Thymus (tissue), 11 donors: ENCODE measurements at regions not wholly inside any gene's neighbourhood (a gene's known extent, or its start where the extent isn't known, plus 50 kb on each side); places are given as distances from the start of the nearest gene placed in this dataset.
A peak's percentile ranks its signal among the peaks of the same experiment; 100 is the strongest.

Experiments used
- DNase-seq, 9 donors: peaks; one replicate each; pipeline ENCODE4 v3.0.0-alpha.2; 2013; ENCODE audit warnings: low spot score in 9 of 9, low read depth in 6 of 9, missing footprints in 1 of 9
- H3K27ac ChIP-seq, 2 donors: one replicate each; pipeline ENCODE4 v1.5.1; 2013; ENCODE audit warnings: control low read depth in 1 of 2, low read depth in 1 of 2, low read length in 1 of 2, mild to moderate bottlenecking in 1 of 2, moderate library complexity in 1 of 2
- H3K27me3 ChIP-seq, 2 donors: one replicate each; pipeline ENCODE4 v1.5.1; 2013; ENCODE audit warnings: low read length in 1 of 2; ENCODE audit not compliant: control insufficient read depth in 2 of 2, insufficient read depth in 1 of 2
- H3K36me3 ChIP-seq, 2 donors: one replicate each; pipeline ENCODE4 v1.5.1; 2013; ENCODE audit warnings: low read length in 1 of 2, mild to moderate bottlenecking in 1 of 2, moderate library complexity in 1 of 2; ENCODE audit not compliant: control insufficient read depth in 2 of 2, insufficient read depth in 2 of 2
- H3K4me1 ChIP-seq, 2 donors: one replicate each; pipeline ENCODE4 v1.5.1; 2013; ENCODE audit warnings: low read length in 2 of 2; ENCODE audit not compliant: control insufficient read depth in 2 of 2, insufficient read depth in 2 of 2
- H3K4me3 ChIP-seq, 2 donors: one replicate each; pipeline ENCODE4 v1.5.1; 2013; ENCODE audit warnings: low read length in 2 of 2, control low read depth in 1 of 2, mild to moderate bottlenecking in 1 of 2
- H3K9me3 ChIP-seq, 2 donors: one replicate each; pipeline ENCODE4 v1.5.1; 2013; ENCODE audit warnings: low read length in 1 of 2, mild to moderate bottlenecking in 1 of 2; ENCODE audit not compliant: control insufficient read depth in 2 of 2, insufficient read depth in 1 of 2
- WGBS: extraction: QIAGEN DNeasy Blood & Tissue Kit; methylation state at CpG from one replicate; pipeline ENCODE4 v1.1.7; 2013; 5-methylcytosine and 5-hydroxymethylcytosine counted together
- donor health status: healthy.

- Histone ChIP-seq H3K27ac (no peak overlapping the region), H3K36me3 (no peaks in the 10 kb centered on the region), H3K9me3 (no peaks in the 10 kb centered on the region), H3K27me3 (no peaks in the 10 kb centered on the region), H3K4me3 (no peak overlapping the region), H3K4me1 (peaks cover 0 to 18% of the 10 kb centered on the region in 2 donors)
- WGBS: 92% methylated on average over 2 of the region's 2 CpGs
- DNase-seq: no peak
These were observed 454.6 kb downstream of the LMO4 start for GRCh38 chr1:87783315-87783714.

GRCh38 chr1:87785386-87785785 is 456.7 kb downstream of the LMO4 start:
- no peak for DNase-seq
- Histone ChIP-seq H3K27me3 (no peaks in the 10 kb centered on the region), H3K27ac (no peak overlapping the region), H3K4me3 (no peak overlapping the region), H3K9me3 (no peaks in the 10 kb centered on the region), H3K36me3 (no peaks in the 10 kb centered on the region), H3K4me1 (peaks cover 0 to 18% of the 10 kb centered on the region in 2 donors)
- WGBS: 97% methylated on average over 1 of the region's 1 CpG

GRCh38 chr1:87786229-87786628 is 457.5 kb downstream of the LMO4 start:
- WGBS: 98% methylated on average over 1 of the region's 1 CpG
- Histone ChIP-seq H3K27ac (peak overlapping the region in 1 of 2 donors; percentile 38), H3K27me3 (no peaks in the 10 kb centered on the region), H3K9me3 (no peaks in the 10 kb centered on the region), H3K4me1 (peaks cover 0 to 18% of the 10 kb centered on the region in 2 donors), H3K4me3 (no peak overlapping the region), H3K36me3 (no peaks in the 10 kb centered on the region)
- DNase-seq: no peak

- peak in 8 of 9 donors; percentile 6 to 61 (median 21) for DNase-seq
- no peak overlapping the region for H3K4me3 ChIP-seq
- 94% methylated on average over 5 of the region's 5 CpGs for WGBS
- H3K9me3 ChIP-seq: no peaks in the 10 kb centered on the region
- H3K4me1 ChIP-seq: peaks cover 0 to 18% of the 10 kb centered on the region in 2 donors
- H3K36me3 ChIP-seq: no peaks in the 10 kb centered on the region
- H3K27ac ChIP-seq: peak overlapping the region in 1 of 2 donors; percentile 38
- no peaks in the 10 kb centered on the region for H3K27me3 ChIP-seq
These were observed 458.3 kb downstream of the LMO4 start for GRCh38 chr1:87786861-87787545.

- WGBS: 63% methylated on average over 3 of the region's 3 CpGs
These were observed 458.9 kb downstream of the LMO4 start for GRCh38 chr1:87787551-87787950.

GRCh38 chr1:87790756-87791155 is 462.1 kb downstream of the LMO4 start:
- Histone ChIP-seq H3K36me3 (no peaks in the 10 kb centered on the region), H3K27me3 (no peaks in the 10 kb centered on the region), H3K4me3 (no peak overlapping the region), H3K27ac (no peak overlapping the region), H3K9me3 (no peaks in the 10 kb centered on the region), H3K4me1 (peaks cover 0 to 18% of the 10 kb centered on the region in 2 donors)
- WGBS: 96% methylated on average over 2 of the region's 2 CpGs
- no peak for DNase-seq

More at GRCh38 chr1:87787551-87787950, 458.9 kb downstream of the LMO4 start:
- no peaks in the 10 kb centered on the region for H3K27me3 ChIP-seq
- no peak overlapping the region for H3K4me3 ChIP-seq
- H3K9me3 ChIP-seq: no peaks in the 10 kb centered on the region
- no peak for DNase-seq
- H3K4me1 ChIP-seq: peaks cover 0 to 18% of the 10 kb centered on the region in 2 donors
- H3K27ac ChIP-seq: no peak overlapping the region
- H3K36me3 ChIP-seq: no peaks in the 10 kb centered on the region

- 96% methylated on average over 3 of the region's 3 CpGs for WGBS
- Histone ChIP-seq H3K27ac (no peak overlapping the region), H3K4me1 (peaks cover 0 to 8% of the 10 kb centered on the region in 2 donors), H3K36me3 (no peaks in the 10 kb centered on the region), H3K4me3 (no peak overlapping the region), H3K27me3 (no peaks in the 10 kb centered on the region), H3K9me3 (no peaks in the 10 kb centered on the region)
- DNase-seq: no peak
These were observed 463.5 kb downstream of the LMO4 start for GRCh38 chr1:87791931-87792740.

- DNase-seq: no peak
- no peaks in the 10 kb centered on the region for H3K9me3 ChIP-seq
- no peak overlapping the region for H3K27ac ChIP-seq
- H3K27me3 ChIP-seq: no peaks in the 10 kb centered on the region
- H3K4me1 ChIP-seq: no peaks in the 10 kb centered on the region
- H3K36me3 ChIP-seq: no peaks in the 10 kb centered on the region
- WGBS: 89% methylated on average over 8 of the region's 8 CpGs
- no peak overlapping the region for H3K4me3 ChIP-seq
These were observed 466.3 kb downstream of the LMO4 start for GRCh38 chr1:87794788-87795614.
